ENCODE measurements at regions not wholly inside any gene's neighbourhood (a gene's known extent, or its start where the extent isn't known, plus 50 kb on each side); places are given as distances from the start of the nearest gene placed in this dataset.
A peak's percentile ranks its signal among the peaks of the same experiment; 100 is the strongest.

DNA sequence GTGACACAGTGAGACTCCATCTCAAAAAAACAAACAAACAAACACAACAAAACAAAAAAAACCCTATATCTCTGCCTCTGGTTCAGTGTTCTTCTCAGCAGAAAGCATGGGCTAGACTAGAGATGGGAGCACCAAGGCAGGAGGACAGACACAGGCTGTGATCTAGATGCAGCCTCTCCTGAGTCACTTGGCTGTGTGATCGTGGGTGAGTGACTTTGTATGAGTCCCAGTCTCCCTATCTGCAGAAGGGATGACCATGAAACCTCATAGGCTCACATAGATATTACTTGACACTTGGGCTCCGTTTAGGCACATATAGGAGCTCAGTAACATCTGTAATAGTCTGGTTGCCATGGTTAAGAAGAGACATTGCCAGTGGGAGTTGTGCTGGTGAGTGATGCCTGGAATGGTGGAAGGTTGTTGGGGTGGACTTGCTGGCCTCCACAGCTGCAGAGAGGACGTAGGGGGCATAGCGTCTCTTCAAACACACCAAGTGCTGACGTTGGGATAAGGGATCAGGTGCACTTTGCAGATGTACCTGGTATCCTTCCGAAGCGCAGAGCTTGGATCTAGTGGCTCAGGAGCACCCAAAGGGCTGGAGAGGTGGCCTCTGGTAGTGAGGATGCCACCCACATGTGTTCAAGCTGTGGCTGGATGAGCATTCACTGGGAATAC, 318.9 kb upstream of the HS6ST1 start:
- 97% methylated on average over 6 of the region's 7 CpGs for WGBS (ENCODE audit: insufficient coverage)
- Histone ChIP-seq H3K27me3 (replicated peaks in 2 of 5; ENCODE audit: control insufficient read depth in 4 of 5, insufficient read depth in 5 of 5, low read length in 4 of 5) (no peaks in the 10 kb centered on the region), H3K27ac (ENCODE audit: insufficient read depth in 1 of 2, low read depth in 1 of 2, low read length in 2 of 2, poor library complexity in 1 of 2, severe bottlenecking in 2 of 2) (no peak overlapping the region), H3K36me3 (ENCODE audit: control insufficient read depth in 4 of 4, insufficient read depth in 4 of 4, low read length in 3 of 4) (no peaks in the 10 kb centered on the region), H3K4me1 (ENCODE audit: control extremely low read depth in 1 of 4, control insufficient read depth in 4 of 4, insufficient read depth in 4 of 4, low read length in 3 of 4) (peaks cover 6 to 60% (median 32%) of the 10 kb centered on the region in 4 experiments), H3K9me3 (ENCODE audit: control extremely low read depth in 1 of 5, control insufficient read depth in 4 of 5, insufficient read depth in 2 of 5, low read depth in 1 of 5, low read length in 4 of 5) (no peaks in the 10 kb centered on the region), H3K4me3 (ENCODE audit: control insufficient read depth in 1 of 7, extremely low read depth in 1 of 7, insufficient read depth in 4 of 7, low read depth in 2 of 7, low read length in 6 of 7) (no peak overlapping the region)
- peak in 1 of 3 donors; percentile 21 for DNase-seq
- ChIA-PET CTCF (interaction anchor here (1.3 to 2.1 kb wide), 4 partner anchors 10 to 119 kb away, joined by 3 to 10 read pairs (median 5); no protein-coding TSS in a partner anchor), POLR2A (no interaction called here)

DNA sequence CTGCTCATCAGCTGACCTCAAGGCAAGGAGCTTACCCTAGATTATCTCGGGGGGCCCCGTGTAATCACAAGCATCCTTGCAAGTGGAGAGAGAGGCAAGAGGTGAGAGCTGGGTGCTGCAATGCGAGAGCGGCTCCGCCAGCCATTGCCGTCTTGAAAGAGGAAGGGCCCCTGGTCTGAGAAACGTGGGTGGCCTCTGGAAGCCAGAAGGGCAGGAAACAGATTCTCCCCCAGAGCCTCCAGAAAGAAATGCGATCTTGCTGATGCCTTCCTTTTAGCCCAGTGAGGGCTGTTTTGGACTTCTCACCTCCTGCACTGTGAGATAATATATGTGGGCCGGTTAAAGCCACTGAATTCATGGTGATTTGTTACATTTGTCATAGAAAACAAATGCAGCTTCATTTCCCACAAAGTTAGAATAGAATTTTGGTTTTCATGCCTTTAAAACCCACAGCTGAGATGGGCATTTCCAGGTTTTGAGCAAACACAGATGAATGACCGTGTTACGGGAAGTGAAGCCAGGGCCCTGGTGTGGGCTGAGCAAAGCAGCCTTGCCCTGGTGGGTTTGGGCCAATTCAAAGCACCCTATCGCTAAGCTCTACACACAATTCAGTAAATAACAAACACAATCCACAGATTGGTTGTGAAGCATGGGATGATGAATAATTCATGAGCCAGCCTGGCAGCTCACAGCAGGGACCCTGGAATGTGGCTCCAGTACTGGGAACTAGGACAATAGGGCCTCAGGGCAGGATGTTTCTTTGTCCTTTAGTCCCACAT, 319.9 kb upstream of the HS6ST1 start:
- Histone ChIP-seq H3K27me3 (replicated peaks in 2 of 5; ENCODE audit: control insufficient read depth in 4 of 5, insufficient read depth in 5 of 5, low read length in 4 of 5) (no peaks in the 10 kb centered on the region), H3K36me3 (ENCODE audit: control insufficient read depth in 4 of 4, insufficient read depth in 4 of 4, low read length in 3 of 4) (no peaks in the 10 kb centered on the region), H3K27ac (ENCODE audit: insufficient read depth in 1 of 2, low read depth in 1 of 2, low read length in 2 of 2, poor library complexity in 1 of 2, severe bottlenecking in 2 of 2) (peak overlapping the region in 1 of 2 experiments; percentile 4), H3K4me3 (ENCODE audit: control insufficient read depth in 1 of 7, extremely low read depth in 1 of 7, insufficient read depth in 4 of 7, low read depth in 2 of 7, low read length in 6 of 7) (peak overlapping the region in 1 of 7 experiments; percentile 4), H3K9me3 (ENCODE audit: control extremely low read depth in 1 of 5, control insufficient read depth in 4 of 5, insufficient read depth in 2 of 5, low read depth in 1 of 5, low read length in 4 of 5) (no peaks in the 10 kb centered on the region), H3K4me1 (ENCODE audit: control extremely low read depth in 1 of 4, control insufficient read depth in 4 of 4, insufficient read depth in 4 of 4, low read length in 3 of 4) (peaks cover 6 to 66% (median 34%) of the 10 kb centered on the region in 4 experiments)
- 10% methylated on average over 2 of the region's 12 CpGs for WGBS (ENCODE audit: insufficient coverage)
- ChIA-PET CTCF (interaction anchor here (1.2 to 1.6 kb wide), 4 partner anchors 11 to 93 kb away, joined by 3 to 5 read pairs (median 4); no protein-coding TSS in a partner anchor), POLR2A (no interaction called here)
- peak; percentile 60 to 93 (median 89) for DNase-seq

DNA sequence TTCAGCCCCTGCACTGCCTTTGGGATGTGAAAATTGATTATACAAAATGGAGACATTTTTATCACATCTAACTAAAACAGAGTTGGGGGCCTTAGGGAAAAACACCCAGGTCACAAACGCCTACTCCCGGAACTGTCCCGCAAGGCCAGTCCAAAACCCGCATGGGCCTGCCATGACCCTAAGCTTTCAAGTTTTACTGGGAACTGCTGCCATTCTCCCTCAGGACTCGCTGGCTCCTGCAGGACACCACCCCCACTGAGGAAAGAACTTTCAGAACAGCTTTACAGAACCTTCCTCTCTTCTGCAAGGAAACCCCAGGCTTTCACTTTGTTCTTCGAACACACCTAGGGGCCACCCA, 320.4 kb upstream of the HS6ST1 start:
- Histone ChIP-seq H3K4me3 (ENCODE audit: control insufficient read depth in 1 of 7, extremely low read depth in 1 of 7, insufficient read depth in 4 of 7, low read depth in 2 of 7, low read length in 6 of 7) (peak overlapping the region in 1 of 7 experiments; percentile 4), H3K36me3 (ENCODE audit: control insufficient read depth in 4 of 4, insufficient read depth in 4 of 4, low read length in 3 of 4) (no peaks in the 10 kb centered on the region), H3K9me3 (ENCODE audit: control extremely low read depth in 1 of 5, control insufficient read depth in 4 of 5, insufficient read depth in 2 of 5, low read depth in 1 of 5, low read length in 4 of 5) (no peaks in the 10 kb centered on the region), H3K27ac (ENCODE audit: insufficient read depth in 1 of 2, low read depth in 1 of 2, low read length in 2 of 2, poor library complexity in 1 of 2, severe bottlenecking in 2 of 2) (peak overlapping the region in 1 of 2 experiments; percentile 4), H3K4me1 (ENCODE audit: control extremely low read depth in 1 of 4, control insufficient read depth in 4 of 4, insufficient read depth in 4 of 4, low read length in 3 of 4) (peaks cover 6 to 66% (median 34%) of the 10 kb centered on the region in 4 experiments), H3K27me3 (replicated peaks in 2 of 5; ENCODE audit: control insufficient read depth in 4 of 5, insufficient read depth in 5 of 5, low read length in 4 of 5) (no peaks in the 10 kb centered on the region)
- ChIA-PET POLR2A (no interaction called here), CTCF (interaction anchor here (1.2 kb wide), 1 partner anchor 71 kb away, joined by 3 read pairs; no protein-coding TSS in a partner anchor)
- no peak for DNase-seq
- WGBS (ENCODE audit: insufficient coverage) = 95% methylated on average over 6 of the region's 6 CpGs

DNA sequence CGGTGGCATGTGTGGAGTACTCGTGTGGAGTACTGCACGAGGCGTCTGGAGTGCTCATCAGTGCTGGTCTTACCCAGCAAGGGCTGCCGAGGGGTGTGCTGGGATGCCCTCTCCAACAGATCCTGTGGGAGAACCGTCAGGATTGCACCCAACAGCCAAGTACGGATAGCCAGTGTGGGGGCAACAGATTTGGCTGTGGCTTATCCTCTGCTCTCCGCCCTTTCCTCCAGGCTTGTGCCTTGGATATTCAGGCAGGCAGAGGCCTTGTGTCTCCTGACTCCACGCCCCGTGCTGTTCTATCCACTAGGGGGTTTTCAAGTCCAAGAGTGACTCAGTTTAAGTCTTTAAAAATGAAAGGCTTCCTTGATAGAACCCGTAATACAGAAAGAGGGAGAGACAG, 321.0 kb upstream of the HS6ST1 start:
- Histone ChIP-seq H3K9me3 (ENCODE audit: control extremely low read depth in 1 of 5, control insufficient read depth in 4 of 5, insufficient read depth in 2 of 5, low read depth in 1 of 5, low read length in 4 of 5) (no peaks in the 10 kb centered on the region), H3K4me1 (ENCODE audit: control extremely low read depth in 1 of 4, control insufficient read depth in 4 of 4, insufficient read depth in 4 of 4, low read length in 3 of 4) (peaks cover 6 to 67% (median 34%) of the 10 kb centered on the region in 4 experiments), H3K27ac (ENCODE audit: insufficient read depth in 1 of 2, low read depth in 1 of 2, low read length in 2 of 2, poor library complexity in 1 of 2, severe bottlenecking in 2 of 2) (no peak overlapping the region), H3K27me3 (replicated peaks in 2 of 5; ENCODE audit: control insufficient read depth in 4 of 5, insufficient read depth in 5 of 5, low read length in 4 of 5) (no peaks in the 10 kb centered on the region), H3K36me3 (ENCODE audit: control insufficient read depth in 4 of 4, insufficient read depth in 4 of 4, low read length in 3 of 4) (no peaks in the 10 kb centered on the region), H3K4me3 (ENCODE audit: control insufficient read depth in 1 of 7, extremely low read depth in 1 of 7, insufficient read depth in 4 of 7, low read depth in 2 of 7, low read length in 6 of 7) (no peak overlapping the region)
- over 99% methylated on average over 11 of the region's 11 CpGs for WGBS (ENCODE audit: insufficient coverage)
- CTCF ChIA-PET = interaction anchor here (1.2 kb wide), 1 partner anchor 70 kb away, joined by 3 read pairs; no protein-coding TSS in a partner anchor
- POLR2A ChIA-PET = no interaction called here
- DNase-seq = no peak

DNA sequence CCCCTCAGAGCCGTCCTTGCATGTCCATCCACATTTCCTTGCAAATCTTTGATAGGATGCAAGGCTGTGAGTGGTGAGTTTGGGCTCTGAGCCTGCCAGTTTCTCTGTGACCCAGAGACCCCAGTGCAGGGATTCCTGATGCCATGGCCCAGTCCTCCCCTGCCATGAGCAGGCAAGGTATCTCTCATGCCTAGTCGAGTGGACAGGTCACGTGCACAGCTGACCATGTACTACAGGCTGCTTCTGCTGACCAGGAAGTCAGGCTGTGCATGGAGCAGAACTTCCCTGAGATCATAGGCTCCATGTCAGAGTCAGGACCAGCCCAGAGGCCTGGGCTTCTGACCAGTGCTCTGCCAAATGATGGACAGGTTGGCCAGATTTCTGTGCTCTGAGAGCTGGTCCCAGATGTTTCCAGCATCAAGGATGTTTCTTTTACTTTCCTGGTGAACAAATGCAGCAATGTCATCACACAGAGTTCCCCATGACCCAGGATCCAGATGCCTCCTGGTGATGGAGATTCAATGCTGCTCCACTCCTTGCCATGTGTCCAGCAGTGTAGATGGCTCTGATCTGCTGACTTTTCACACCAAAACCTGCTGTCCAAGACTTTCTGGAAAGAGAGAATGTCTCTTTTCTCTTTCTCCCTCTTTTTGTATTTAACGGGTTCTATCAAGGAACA, 321.6 kb upstream of the HS6ST1 start:
- ChIA-PET POLR2A (no interaction called here), CTCF (no interaction called here)
- Histone ChIP-seq H3K4me3 (ENCODE audit: control insufficient read depth in 1 of 7, extremely low read depth in 1 of 7, insufficient read depth in 4 of 7, low read depth in 2 of 7, low read length in 6 of 7) (no peak overlapping the region), H3K27me3 (replicated peaks in 2 of 5; ENCODE audit: control insufficient read depth in 4 of 5, insufficient read depth in 5 of 5, low read length in 4 of 5) (no peaks in the 10 kb centered on the region), H3K4me1 (ENCODE audit: control extremely low read depth in 1 of 4, control insufficient read depth in 4 of 4, insufficient read depth in 4 of 4, low read length in 3 of 4) (peaks cover 6 to 72% (median 36%) of the 10 kb centered on the region in 4 experiments), H3K36me3 (ENCODE audit: control insufficient read depth in 4 of 4, insufficient read depth in 4 of 4, low read length in 3 of 4) (no peaks in the 10 kb centered on the region), H3K9me3 (ENCODE audit: control extremely low read depth in 1 of 5, control insufficient read depth in 4 of 5, insufficient read depth in 2 of 5, low read depth in 1 of 5, low read length in 4 of 5) (no peaks in the 10 kb centered on the region), H3K27ac (ENCODE audit: insufficient read depth in 1 of 2, low read depth in 1 of 2, low read length in 2 of 2, poor library complexity in 1 of 2, severe bottlenecking in 2 of 2) (no peak overlapping the region)
- WGBS (ENCODE audit: insufficient coverage) = 100% methylated on average over 2 of the region's 4 CpGs
- DNase-seq = no peak

DNA sequence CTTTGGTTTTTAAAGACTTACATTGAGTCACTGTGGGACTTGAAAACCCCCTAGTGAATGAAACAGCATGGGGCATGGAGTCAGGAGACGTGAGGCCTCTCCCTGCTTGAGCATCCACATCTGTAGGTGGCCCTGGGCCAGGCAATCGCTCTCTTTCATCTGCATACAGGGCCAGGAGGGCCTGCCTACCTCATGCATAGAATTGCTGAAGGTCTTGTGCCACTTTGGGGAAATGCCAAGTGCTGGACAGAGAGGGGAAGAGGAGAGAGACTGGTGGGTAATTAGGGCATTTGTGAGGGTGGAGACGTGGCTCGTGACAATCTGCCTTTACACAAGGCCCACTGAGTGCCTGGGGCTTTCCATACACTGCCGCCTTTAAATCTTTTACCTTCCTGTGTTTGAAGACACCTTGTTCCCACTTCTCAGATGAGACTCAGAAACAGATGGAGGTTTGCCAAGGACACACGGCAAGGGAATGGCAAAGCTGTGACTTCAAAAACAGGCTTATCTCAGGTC, 322.2 kb upstream of the HS6ST1 start:
- Histone ChIP-seq H3K27me3 (replicated peaks in 2 of 5; ENCODE audit: control insufficient read depth in 4 of 5, insufficient read depth in 5 of 5, low read length in 4 of 5) (no peaks in the 10 kb centered on the region), H3K9me3 (ENCODE audit: control extremely low read depth in 1 of 5, control insufficient read depth in 4 of 5, insufficient read depth in 2 of 5, low read depth in 1 of 5, low read length in 4 of 5) (no peaks in the 10 kb centered on the region), H3K4me3 (ENCODE audit: control insufficient read depth in 1 of 7, extremely low read depth in 1 of 7, insufficient read depth in 4 of 7, low read depth in 2 of 7, low read length in 6 of 7) (no peak overlapping the region), H3K4me1 (ENCODE audit: control extremely low read depth in 1 of 4, control insufficient read depth in 4 of 4, insufficient read depth in 4 of 4, low read length in 3 of 4) (peaks cover 6 to 72% (median 36%) of the 10 kb centered on the region in 4 experiments), H3K27ac (ENCODE audit: insufficient read depth in 1 of 2, low read depth in 1 of 2, low read length in 2 of 2, poor library complexity in 1 of 2, severe bottlenecking in 2 of 2) (no peak overlapping the region), H3K36me3 (ENCODE audit: control insufficient read depth in 4 of 4, insufficient read depth in 4 of 4, low read length in 3 of 4) (no peaks in the 10 kb centered on the region)
- WGBS (ENCODE audit: insufficient coverage) = 80% methylated on average over 3 of the region's 6 CpGs
- POLR2A ChIA-PET = no interaction called here
- DNase-seq = no peak
- CTCF ChIA-PET = no interaction called here
